ENCODE measurements at regions not wholly inside any gene's neighbourhood (a gene's known extent, or its start where the extent isn't known, plus 50 kb on each side); places are given as distances from the start of the nearest gene placed in this dataset.

GRCh38 chr21:22444990-22445389, 1446.8 kb downstream of the NCAM2 start:
- no peak overlapping the region for H2AFZ ChIP-seq (ENCODE audit: low read length, unreplicated experiment)
- no peak overlapping the region for H3K4me3 ChIP-seq (ENCODE audit: low read depth, low read length)
- H3K27ac ChIP-seq (ENCODE audit: low read depth, low read length), result no peak overlapping the region
- no peaks in the 10 kb centered on the region for H3K36me3 ChIP-seq (ENCODE audit: insufficient read depth, low read length)
- no peaks in the 10 kb centered on the region for H3K27me3 ChIP-seq (ENCODE audit: insufficient read depth, low read length)
- no peaks in the 10 kb centered on the region for H3K79me2 ChIP-seq (ENCODE audit: control insufficient read depth, insufficient read depth, low read length, unreplicated experiment)
- no peaks in the 10 kb centered on the region for H3K4me1 ChIP-seq (ENCODE audit: control insufficient read depth, insufficient read depth, low read length, unreplicated experiment)

GRCh38 chr21:22450507-22450906, 1452.3 kb downstream of the NCAM2 start:
- no peak overlapping the region for H2AFZ ChIP-seq (ENCODE audit: low read length, unreplicated experiment)
- H3K4me1 ChIP-seq (ENCODE audit: control insufficient read depth, insufficient read depth, low read length, unreplicated experiment), result no peaks in the 10 kb centered on the region
- no peak overlapping the region for H3K4me3 ChIP-seq (ENCODE audit: low read depth, low read length)

GRCh38 chr21:22456241-22456640, 1458.0 kb downstream of the NCAM2 start:
- no peaks in the 10 kb centered on the region for H3K36me3 ChIP-seq (ENCODE audit: insufficient read depth, low read length)
- no peak overlapping the region for H3K4me3 ChIP-seq (ENCODE audit: low read depth, low read length)
- H3K79me2 ChIP-seq (ENCODE audit: control insufficient read depth, insufficient read depth, low read length, unreplicated experiment), result no peaks in the 10 kb centered on the region
- no peak overlapping the region for H3K27ac ChIP-seq (ENCODE audit: low read depth, low read length)
- no peak overlapping the region for H2AFZ ChIP-seq (ENCODE audit: low read length, unreplicated experiment)
- no peaks in the 10 kb centered on the region for H3K27me3 ChIP-seq (ENCODE audit: insufficient read depth, low read length)
- H3K4me1 ChIP-seq (ENCODE audit: control insufficient read depth, insufficient read depth, low read length, unreplicated experiment), result no peaks in the 10 kb centered on the region

More at GRCh38 chr21:22450507-22450906, 1452.3 kb downstream of the NCAM2 start:
- Histone ChIP-seq H3K27me3 (ENCODE audit: insufficient read depth, low read length) (no peaks in the 10 kb centered on the region), H3K27ac (ENCODE audit: low read depth, low read length) (no peak overlapping the region), H3K36me3 (ENCODE audit: insufficient read depth, low read length) (no peaks in the 10 kb centered on the region), H3K79me2 (ENCODE audit: control insufficient read depth, insufficient read depth, low read length, unreplicated experiment) (no peaks in the 10 kb centered on the region)

GRCh38 chr21:22468893-22469292, 1470.7 kb downstream of the NCAM2 start:
- H2AFZ ChIP-seq (ENCODE audit: low read length, unreplicated experiment), result no peak overlapping the region
- H3K4me3 ChIP-seq (ENCODE audit: low read depth, low read length), result no peak overlapping the region
- H3K4me1 ChIP-seq (ENCODE audit: control insufficient read depth, insufficient read depth, low read length, unreplicated experiment), result no peaks in the 10 kb centered on the region
- no peak overlapping the region for H3K27ac ChIP-seq (ENCODE audit: low read depth, low read length)
- H3K27me3 ChIP-seq (ENCODE audit: insufficient read depth, low read length), result no peaks in the 10 kb centered on the region
- H3K36me3 ChIP-seq (ENCODE audit: insufficient read depth, low read length), result no peaks in the 10 kb centered on the region; the same call in 1 of the 2 replicates
- H3K79me2 ChIP-seq (ENCODE audit: control insufficient read depth, insufficient read depth, low read length, unreplicated experiment), result no peaks in the 10 kb centered on the region

GRCh38 chr21:22474403-22474802, 1476.2 kb downstream of the NCAM2 start:
- Histone ChIP-seq H3K4me3 (ENCODE audit: low read depth, low read length) (no peak overlapping the region), H2AFZ (ENCODE audit: low read length, unreplicated experiment) (no peak overlapping the region), H3K4me1 (ENCODE audit: control insufficient read depth, insufficient read depth, low read length, unreplicated experiment) (no peaks in the 10 kb centered on the region), H3K27ac (ENCODE audit: low read depth, low read length) (no peak overlapping the region), H3K36me3 (ENCODE audit: insufficient read depth, low read length) (no peaks in the 10 kb centered on the region), H3K79me2 (ENCODE audit: control insufficient read depth, insufficient read depth, low read length, unreplicated experiment) (no peaks in the 10 kb centered on the region), H3K27me3 (ENCODE audit: insufficient read depth, low read length) (no peaks in the 10 kb centered on the region)

- Histone ChIP-seq H3K4me3 (ENCODE audit: low read depth, low read length) (no peak overlapping the region), H3K27ac (ENCODE audit: low read depth, low read length) (no peak overlapping the region), H2AFZ (ENCODE audit: low read length, unreplicated experiment) (no peak overlapping the region), H3K79me2 (ENCODE audit: control insufficient read depth, insufficient read depth, low read length, unreplicated experiment) (no peaks in the 10 kb centered on the region), H3K4me1 (ENCODE audit: control insufficient read depth, insufficient read depth, low read length, unreplicated experiment) (no peaks in the 10 kb centered on the region), H3K36me3 (ENCODE audit: insufficient read depth, low read length) (no peaks in the 10 kb centered on the region), H3K27me3 (ENCODE audit: insufficient read depth, low read length) (no peaks in the 10 kb centered on the region)
Observed at GRCh38 chr21:22476214-22476613, 1478.0 kb downstream of the NCAM2 start.

GRCh38 chr21:22476726-22477646, 1478.8 kb downstream of the NCAM2 start:
- Histone ChIP-seq H3K4me3 (ENCODE audit: low read depth, low read length) (no peak overlapping the region), H3K4me1 (ENCODE audit: control insufficient read depth, insufficient read depth, low read length, unreplicated experiment) (no peaks in the 10 kb centered on the region), H3K36me3 (ENCODE audit: insufficient read depth, low read length) (no peaks in the 10 kb centered on the region), H3K27ac (ENCODE audit: low read depth, low read length) (no peak overlapping the region), H3K27me3 (ENCODE audit: insufficient read depth, low read length) (no peaks in the 10 kb centered on the region), H3K79me2 (ENCODE audit: control insufficient read depth, insufficient read depth, low read length, unreplicated experiment) (no peaks in the 10 kb centered on the region), H2AFZ (ENCODE audit: low read length, unreplicated experiment) (no peak overlapping the region)

- no peak overlapping the region for H2AFZ ChIP-seq (ENCODE audit: low read length, unreplicated experiment)
- H3K27me3 ChIP-seq (ENCODE audit: insufficient read depth, low read length), result no peaks in the 10 kb centered on the region
- H3K4me3 ChIP-seq (ENCODE audit: low read depth, low read length), result no peak overlapping the region
- H3K79me2 ChIP-seq (ENCODE audit: control insufficient read depth, insufficient read depth, low read length, unreplicated experiment), result no peaks in the 10 kb centered on the region
- no peaks in the 10 kb centered on the region for H3K36me3 ChIP-seq (ENCODE audit: insufficient read depth, low read length)
- no peak overlapping the region for H3K27ac ChIP-seq (ENCODE audit: low read depth, low read length)
- no peaks in the 10 kb centered on the region for H3K4me1 ChIP-seq (ENCODE audit: control insufficient read depth, insufficient read depth, low read length, unreplicated experiment)
Observed at GRCh38 chr21:22490049-22490448, 1491.8 kb downstream of the NCAM2 start.

GRCh38 chr21:22516230-22516629, 1518.0 kb downstream of the NCAM2 start:
- Histone ChIP-seq H3K79me2 (ENCODE audit: control insufficient read depth, insufficient read depth, low read length, unreplicated experiment) (no peaks in the 10 kb centered on the region), H3K36me3 (ENCODE audit: insufficient read depth, low read length) (no peaks in the 10 kb centered on the region), H3K4me3 (ENCODE audit: low read depth, low read length) (no peak overlapping the region), H2AFZ (ENCODE audit: low read length, unreplicated experiment) (no peak overlapping the region), H3K4me1 (ENCODE audit: control insufficient read depth, insufficient read depth, low read length, unreplicated experiment) (no peaks in the 10 kb centered on the region), H3K27me3 (ENCODE audit: insufficient read depth, low read length) (no peaks in the 10 kb centered on the region), H3K27ac (ENCODE audit: low read depth, low read length) (no peak overlapping the region)

DNA sequence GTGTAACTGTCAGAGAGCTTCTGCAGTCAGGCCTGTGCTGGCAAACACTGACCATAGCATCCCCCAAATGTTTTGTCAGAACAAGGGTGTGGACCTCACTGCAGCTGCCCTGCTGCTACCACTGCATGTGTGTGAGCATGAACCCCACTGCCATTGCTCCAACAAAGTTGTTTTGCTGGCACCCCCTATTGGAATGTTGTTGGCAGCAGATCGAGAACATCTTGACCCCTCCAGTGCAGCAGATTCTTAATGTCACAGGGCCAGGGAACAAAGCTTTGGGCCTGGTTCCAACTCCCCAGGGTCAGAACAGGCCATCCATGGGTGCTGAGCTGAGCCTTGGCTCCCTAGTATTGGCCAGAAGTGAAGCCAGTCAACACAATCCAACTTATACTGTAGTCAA, 1537.4 kb downstream of the NCAM2 start:
- H2AFZ ChIP-seq (ENCODE audit: low read length, unreplicated experiment), result no peak overlapping the region
- H3K27ac ChIP-seq (ENCODE audit: low read depth, low read length), result no peak overlapping the region
- no peaks in the 10 kb centered on the region for H3K27me3 ChIP-seq (ENCODE audit: insufficient read depth, low read length)
- H3K4me3 ChIP-seq (ENCODE audit: low read depth, low read length), result no peak overlapping the region
- H3K79me2 ChIP-seq (ENCODE audit: control insufficient read depth, insufficient read depth, low read length, unreplicated experiment), result no peaks in the 10 kb centered on the region
- H3K4me1 ChIP-seq (ENCODE audit: control insufficient read depth, insufficient read depth, low read length, unreplicated experiment), result no peaks in the 10 kb centered on the region
- H3K36me3 ChIP-seq (ENCODE audit: insufficient read depth, low read length), result no peaks in the 10 kb centered on the region

- H3K4me3 ChIP-seq (ENCODE audit: low read depth, low read length), result no peak overlapping the region
- no peaks in the 10 kb centered on the region for H3K4me1 ChIP-seq (ENCODE audit: control insufficient read depth, insufficient read depth, low read length, unreplicated experiment)
- no peaks in the 10 kb centered on the region for H3K79me2 ChIP-seq (ENCODE audit: control insufficient read depth, insufficient read depth, low read length, unreplicated experiment)
- no peak overlapping the region for H3K27ac ChIP-seq (ENCODE audit: low read depth, low read length)
- H3K27me3 ChIP-seq (ENCODE audit: insufficient read depth, low read length), result no peaks in the 10 kb centered on the region
- no peaks in the 10 kb centered on the region for H3K36me3 ChIP-seq (ENCODE audit: insufficient read depth, low read length)
- no peak overlapping the region for H2AFZ ChIP-seq (ENCODE audit: low read length, unreplicated experiment)
Observed at GRCh38 chr21:22536509-22536908, 1538.3 kb downstream of the NCAM2 start.

All from ACC112 (cell line).